ENCODE measurements at regions not wholly inside any gene's neighbourhood (a gene's known extent, or its start where the extent isn't known, plus 50 kb on each side); places are given as distances from the start of the nearest gene placed in this dataset.

GRCh38 chr11:115673720-115674119 lies 169.5 kb upstream of the CADM1 start:
- no peak overlapping the region for H3K27ac ChIP-seq
- no peak for DNase-seq (ENCODE audit: low spot score)
- POLR2A ChIA-PET (ENCODE audit: low non-redundant PET) = no interaction called here
- no peak for TF ChIP-seq CTCF (conservative IDR thresholded peaks at IDR 0.05; ENCODE audit: low read depth)
- CTCF ChIA-PET = interaction anchor here (0.6 kb wide), 1 partner anchor 157 kb away, joined by 3 read pairs; no protein-coding TSS in a partner anchor

- no peak for TF ChIP-seq CTCF (conservative IDR thresholded peaks at IDR 0.05; ENCODE audit: low read depth)
- peak overlapping the region; percentile 45; the same call in 1 of the 2 replicates for H3K27ac ChIP-seq
- DNase-seq (ENCODE audit: low spot score) = no peak
- ChIA-PET CTCF (interaction anchor here (0.6 kb wide), 1 partner anchor 156 kb away, joined by 3 read pairs; no protein-coding TSS in a partner anchor), POLR2A (ENCODE audit: low non-redundant PET) (no interaction called here)
These were observed 168.8 kb upstream of the CADM1 start for GRCh38 chr11:115672999-115673411.

- no peak overlapping the region for H3K27ac ChIP-seq
- TF ChIP-seq CTCF (conservative IDR thresholded peaks at IDR 0.05; ENCODE audit: low read depth) = no peak
- POLR2A ChIA-PET (ENCODE audit: low non-redundant PET) = no interaction called here
- DNase-seq (ENCODE audit: low spot score) = no peak
- CTCF ChIA-PET = interaction anchor here (0.6 kb wide), 1 partner anchor 236 kb away, joined by 4 read pairs; no protein-coding TSS in a partner anchor
These were observed 168.2 kb upstream of the CADM1 start for GRCh38 chr11:115672412-115672811.

- no peak overlapping the region for H3K27ac ChIP-seq
- DNase-seq (ENCODE audit: low spot score) = no peak
- POLR2A ChIA-PET (ENCODE audit: low non-redundant PET) = no interaction called here
- CTCF ChIA-PET = interaction anchor here (0.7 kb wide), 1 partner anchor 15 kb away, joined by 3 read pairs; no protein-coding TSS in a partner anchor
- no peak for TF ChIP-seq CTCF (conservative IDR thresholded peaks at IDR 0.05; ENCODE audit: low read depth)
These were observed 166.5 kb upstream of the CADM1 start for GRCh38 chr11:115670538-115671205.

- ChIA-PET CTCF (no interaction called here), POLR2A (ENCODE audit: low non-redundant PET) (no interaction called here)
- no peak for DNase-seq (ENCODE audit: low spot score)
- TF ChIP-seq CTCF (conservative IDR thresholded peaks at IDR 0.05; ENCODE audit: low read depth) = no peak
- H3K27ac ChIP-seq = no peak overlapping the region
These were observed 161.7 kb upstream of the CADM1 start for GRCh38 chr11:115665958-115666357.

- ChIA-PET POLR2A (ENCODE audit: low non-redundant PET) (no interaction called here), CTCF (no interaction called here)
- no peak for TF ChIP-seq CTCF (conservative IDR thresholded peaks at IDR 0.05; ENCODE audit: low read depth)
- no peak overlapping the region for H3K27ac ChIP-seq
- DNase-seq (ENCODE audit: low spot score) = no peak
These were observed 161.1 kb upstream of the CADM1 start for GRCh38 chr11:115665175-115665821.
